RPMI8226 (cell line): ENCODE measurements at regions not wholly inside any gene's neighbourhood (a gene's known extent, or its start where the extent isn't known, plus 50 kb on each side); places are given as distances from the start of the nearest gene placed in this dataset.

Source experiments
- DNase-seq: peaks from one replicate; pipeline ENCODE4 v3.0.0-alpha.2; 2015

- DNase-seq, result no peak
These were observed 134.3 kb downstream of the TLE3 start for GRCh38 chr15:69963385-69963784.

- DNase-seq, result no peak
These were observed 125.9 kb downstream of the TLE3 start for GRCh38 chr15:69971771-69972170.

DNA sequence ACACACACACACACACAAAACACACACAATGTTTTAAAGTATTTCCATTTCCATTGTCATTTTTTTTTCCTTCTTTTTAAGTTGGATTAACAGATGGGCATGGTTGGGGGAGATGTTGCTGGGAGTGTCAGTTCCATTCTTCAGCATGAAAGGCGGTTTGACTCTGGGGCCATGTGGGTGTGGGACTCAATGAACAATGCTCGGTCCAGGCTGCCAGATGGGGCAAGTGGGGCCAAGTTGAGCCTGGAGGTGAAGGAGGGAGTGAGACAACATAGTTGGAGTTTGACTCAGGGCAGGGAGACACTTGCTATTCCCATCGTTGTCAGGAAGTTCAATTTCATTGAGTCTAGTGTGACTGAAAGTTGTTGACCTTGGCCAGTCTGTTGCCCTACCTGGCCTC is 125.3 kb downstream of the TLE3 start:
- no peak for DNase-seq

DNA sequence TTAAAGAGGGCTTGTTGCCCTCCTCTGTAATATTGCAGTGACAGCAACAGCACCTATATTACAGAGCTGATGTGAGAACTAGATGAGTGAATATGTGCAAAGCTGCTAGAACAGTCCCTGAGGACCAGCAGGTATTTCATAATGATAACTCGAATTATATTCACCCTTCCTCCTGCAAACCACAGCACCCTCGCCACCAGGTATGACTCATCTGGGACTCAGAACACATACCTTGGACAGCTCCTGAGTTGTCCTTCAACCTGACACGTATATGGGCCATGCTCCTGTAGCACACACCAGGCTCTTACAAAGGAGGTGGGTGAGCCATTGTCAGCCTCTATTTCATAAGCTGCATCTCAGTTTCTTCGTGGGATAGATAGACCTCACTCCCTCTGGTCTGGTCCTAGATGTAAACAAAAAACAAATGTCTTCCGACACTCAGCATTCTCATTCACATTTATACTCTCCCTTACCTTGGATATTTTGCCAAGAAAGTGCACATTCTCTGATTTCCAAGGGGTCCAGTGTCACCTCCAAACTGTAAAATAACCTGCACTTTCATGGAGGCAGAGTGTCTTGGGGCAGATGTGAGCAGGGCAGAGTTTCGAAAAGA is 124.5 kb downstream of the TLE3 start:
- DNase-seq, result peak; percentile 78

DNA sequence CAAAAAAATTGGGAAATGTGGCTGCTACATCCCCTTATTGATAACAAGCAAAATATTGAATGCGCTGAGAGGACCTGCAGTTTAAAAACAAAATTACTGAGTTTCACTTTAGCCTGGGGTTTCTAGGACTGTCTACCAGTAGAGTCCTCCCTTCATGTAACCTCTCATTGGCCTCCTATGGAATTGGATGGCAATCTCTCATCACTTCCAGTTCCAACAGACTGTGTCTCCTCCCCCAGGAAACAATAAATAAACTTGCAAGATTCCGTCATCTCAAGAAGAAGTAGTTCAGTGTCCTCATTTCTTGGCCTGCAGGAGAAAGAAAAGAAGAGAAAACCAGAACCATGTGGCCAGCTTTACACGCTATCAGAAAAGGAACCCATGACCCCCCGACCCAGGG is 123.8 kb downstream of the TLE3 start:
- no peak for DNase-seq

GRCh38 chr15:69974321-69974720 is 123.4 kb downstream of the TLE3 start:
- no peak for DNase-seq

- DNase-seq, result peak; percentile 89
These were observed 121.2 kb downstream of the TLE3 start for GRCh38 chr15:69976366-69976994.

- DNase-seq, result no peak
These were observed 119.1 kb downstream of the TLE3 start for GRCh38 chr15:69978603-69979002.

DNA sequence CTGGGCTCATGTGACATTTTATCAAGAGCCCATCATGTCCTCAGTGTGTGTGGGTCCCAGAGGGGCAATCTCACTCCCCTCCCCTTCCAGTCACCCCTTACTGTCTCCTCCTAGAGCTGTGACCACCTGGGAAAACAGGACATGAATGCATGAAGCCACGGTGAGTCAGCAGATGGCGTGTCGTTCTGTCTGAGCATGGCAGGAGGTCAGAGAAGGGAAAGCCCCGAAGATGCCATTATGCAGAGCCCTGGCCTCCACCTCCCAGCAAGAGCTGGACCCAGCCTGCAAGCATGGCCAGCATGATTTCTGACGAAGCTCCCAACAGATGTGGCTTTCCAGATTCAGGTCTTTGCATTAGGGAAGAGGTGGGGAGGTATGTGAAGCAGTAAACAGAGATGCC is 118.5 kb downstream of the TLE3 start:
- DNase-seq, result peak; percentile 79

GRCh38 chr15:69979783-69980182 is 117.9 kb downstream of the TLE3 start:
- peak; percentile 91 for DNase-seq

DNA sequence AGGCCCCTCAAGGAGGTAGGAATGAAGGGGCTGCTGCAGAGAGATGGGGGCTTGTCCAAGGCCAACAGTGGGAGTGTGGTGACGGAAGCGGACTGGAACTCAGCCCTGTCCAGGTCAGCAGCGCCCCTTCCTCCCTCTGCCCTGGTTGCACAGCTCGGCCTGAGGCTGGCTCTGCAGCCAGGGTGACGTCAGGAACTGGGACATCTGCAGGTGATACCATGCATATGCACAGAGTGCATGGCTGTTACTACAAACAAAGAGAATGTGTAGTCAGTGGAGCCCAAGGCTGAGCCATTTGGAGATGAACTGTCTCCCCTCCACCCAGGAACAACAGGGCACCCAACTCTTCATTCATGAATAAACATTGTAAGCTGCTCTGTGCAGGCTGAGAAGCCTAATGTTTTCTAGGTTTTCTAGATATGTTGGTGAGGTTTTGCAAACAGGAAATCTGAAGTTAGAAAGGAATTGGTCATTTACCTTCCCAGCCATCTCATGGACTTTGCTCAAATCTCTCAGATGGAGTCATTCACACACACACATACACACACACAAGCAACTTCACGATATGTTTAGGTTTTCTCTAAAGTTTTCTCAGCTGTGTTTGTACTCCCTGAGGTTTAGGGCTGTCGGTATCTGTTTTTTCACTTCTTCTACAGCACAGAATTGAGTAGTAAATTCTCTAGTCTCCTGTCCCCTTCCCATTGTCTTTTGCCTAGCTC is 117.2 kb downstream of the TLE3 start:
- peak; percentile 49 for DNase-seq

- DNase-seq, result no peak
These were observed 115.7 kb downstream of the TLE3 start for GRCh38 chr15:69982037-69982436.

DNA sequence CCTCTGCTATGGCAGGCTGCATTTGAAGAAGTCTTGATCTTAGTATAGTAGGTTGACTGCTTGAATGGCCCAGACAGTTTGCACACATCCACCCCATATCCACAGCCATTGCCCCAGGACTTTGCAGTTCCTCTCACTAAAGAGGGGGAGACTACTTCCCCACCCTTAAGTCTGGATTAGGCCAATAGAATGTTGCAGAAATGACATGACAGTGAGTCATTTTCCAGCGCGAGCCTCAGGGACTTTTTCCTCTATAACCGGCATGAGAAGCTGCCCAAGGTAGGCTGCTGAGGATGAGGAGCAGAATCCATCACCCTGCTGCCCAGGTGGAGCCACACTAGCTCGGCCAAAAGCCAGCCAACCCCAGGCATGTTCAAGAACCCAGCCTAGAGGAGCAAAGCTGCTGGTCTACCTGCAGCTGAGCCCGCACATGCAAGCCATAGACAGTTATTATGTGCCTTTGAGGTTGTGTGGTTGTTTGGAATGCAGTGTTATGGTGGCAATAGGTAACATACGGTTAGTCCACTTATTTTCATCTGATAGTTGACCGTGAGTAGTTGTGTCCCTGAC is 113.9 kb downstream of the TLE3 start:
- DNase-seq, result no peak

DNA sequence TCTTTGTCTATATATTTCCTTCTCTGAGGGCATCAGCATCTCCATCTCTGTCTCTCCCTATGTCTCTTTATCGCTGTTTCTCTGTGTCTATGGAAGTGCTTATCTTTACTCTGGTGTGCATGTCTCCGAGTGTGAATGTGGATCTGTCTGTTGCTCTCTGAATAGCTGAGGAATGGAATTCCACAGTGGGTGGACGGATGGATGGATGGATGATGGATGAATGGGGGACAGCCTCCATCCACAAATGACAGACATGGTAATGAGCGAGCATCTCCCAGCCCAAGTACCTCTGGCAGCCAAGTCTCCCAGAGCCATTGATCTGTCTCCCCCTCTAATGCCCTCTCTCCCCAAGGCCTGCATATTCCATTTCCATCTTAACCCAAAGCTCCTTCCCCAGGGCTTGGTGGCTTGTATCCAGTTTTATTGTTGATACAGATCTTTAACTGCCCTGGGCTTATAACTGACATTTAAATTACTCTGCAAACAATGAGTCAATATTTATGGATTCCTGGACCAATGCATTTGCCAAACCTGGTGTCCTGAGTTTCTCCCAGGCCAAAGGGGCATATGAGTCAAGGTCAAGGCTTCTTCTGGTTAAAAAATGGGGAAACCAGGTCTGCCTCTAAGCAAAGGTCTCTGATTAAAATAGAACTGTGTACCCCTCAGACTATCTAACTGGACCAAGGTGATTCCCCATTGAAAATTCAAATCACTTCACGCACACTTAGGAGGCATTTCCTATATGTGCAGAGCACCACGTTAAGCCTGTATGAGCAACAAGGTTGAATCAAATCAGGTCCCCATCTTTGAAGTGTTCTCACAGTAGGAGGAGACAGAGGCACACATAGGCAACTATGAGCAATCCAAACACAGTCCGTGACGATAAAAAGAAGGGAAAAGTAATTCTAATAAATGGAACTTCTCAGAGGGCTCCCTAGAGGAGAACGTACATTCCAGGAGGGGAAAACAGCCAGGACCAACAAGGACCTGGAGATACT is 109.9 kb downstream of the TLE3 start:
- DNase-seq, result no peak

- DNase-seq, result no peak
These were observed 109.0 kb downstream of the TLE3 start for GRCh38 chr15:69988541-69989225.

DNA sequence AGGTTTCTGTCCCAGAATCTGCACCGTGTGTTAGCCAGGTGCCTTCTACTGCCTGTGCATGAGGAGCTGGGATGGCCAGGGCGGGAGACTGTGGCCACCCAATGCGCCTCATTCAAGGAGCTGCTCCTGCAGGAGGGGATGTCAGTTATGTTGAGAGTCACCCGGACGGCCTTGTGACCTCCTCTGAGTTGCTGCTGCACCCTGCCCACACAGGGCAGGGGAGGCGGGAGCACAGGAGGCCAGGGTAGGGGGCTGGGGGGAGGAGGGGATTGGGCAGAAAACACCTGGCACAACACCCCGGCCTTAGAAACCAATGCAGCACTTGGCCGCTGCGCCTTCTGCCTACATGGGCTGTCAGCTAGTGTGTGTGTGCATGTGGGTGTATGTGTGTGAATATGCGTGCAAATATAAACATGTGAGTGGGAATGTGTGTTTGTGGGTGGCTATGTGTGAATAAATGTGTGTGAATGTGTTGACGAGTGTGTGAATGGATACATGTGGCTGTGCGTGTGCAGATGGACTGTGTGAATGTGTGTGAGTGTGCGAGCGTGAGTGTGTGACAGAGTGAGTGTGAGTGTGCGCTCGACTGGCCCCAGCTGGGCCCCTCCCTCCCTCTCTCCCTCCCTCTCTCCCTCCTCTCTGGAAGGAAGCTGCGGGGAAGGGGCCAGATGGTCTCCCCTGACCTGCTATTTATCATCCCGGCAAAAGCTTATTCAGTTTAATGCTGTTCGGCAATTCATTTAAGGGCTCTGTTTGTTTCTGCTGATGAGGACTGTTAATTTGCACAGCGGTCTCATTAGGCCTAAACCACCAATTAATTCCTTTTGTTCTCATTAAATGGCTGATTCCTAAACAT is 106.9 kb downstream of the TLE3 start:
- DNase-seq, result no peak

DNA sequence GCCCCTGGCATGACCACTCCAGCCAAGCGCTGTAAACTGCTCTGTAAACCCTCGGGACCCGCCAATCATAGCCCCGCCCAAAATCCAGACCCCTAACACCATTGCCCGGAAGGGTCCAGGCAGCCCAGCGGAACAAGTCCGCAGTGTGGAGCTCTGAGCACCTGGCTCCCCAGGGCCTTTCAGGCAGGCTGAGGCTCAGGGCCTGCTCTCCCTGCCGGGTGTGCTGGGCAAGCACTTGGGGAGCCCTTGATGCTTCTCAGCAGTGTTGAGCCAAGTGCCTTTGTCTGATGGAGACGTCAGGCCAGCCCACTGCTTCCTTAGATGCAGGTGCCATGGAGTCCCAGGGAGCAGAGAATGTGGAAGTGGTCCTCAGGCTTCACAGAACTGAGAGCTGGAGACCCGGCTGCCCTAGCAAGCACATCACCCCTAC is 106.2 kb downstream of the TLE3 start:
- DNase-seq, result no peak

DNA sequence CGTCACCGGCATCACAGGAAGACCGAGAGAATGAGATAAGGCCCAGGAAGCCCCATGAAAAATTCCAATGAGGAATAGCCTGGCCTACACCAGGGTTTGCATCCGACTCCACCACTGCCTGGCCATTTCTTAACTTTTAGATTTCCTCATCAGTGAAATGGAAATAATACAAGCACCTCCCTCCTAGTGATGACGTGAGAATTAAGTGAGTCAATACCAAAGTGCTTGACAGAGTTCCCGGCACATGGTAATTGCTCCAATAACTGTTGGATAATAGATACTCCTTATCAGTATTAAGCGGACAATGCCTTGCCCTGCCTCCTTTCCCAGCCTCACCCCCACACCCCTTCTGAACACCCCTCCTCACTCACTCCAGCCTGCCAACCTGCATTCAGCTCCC is 105.4 kb downstream of the TLE3 start:
- DNase-seq, result no peak

DNA sequence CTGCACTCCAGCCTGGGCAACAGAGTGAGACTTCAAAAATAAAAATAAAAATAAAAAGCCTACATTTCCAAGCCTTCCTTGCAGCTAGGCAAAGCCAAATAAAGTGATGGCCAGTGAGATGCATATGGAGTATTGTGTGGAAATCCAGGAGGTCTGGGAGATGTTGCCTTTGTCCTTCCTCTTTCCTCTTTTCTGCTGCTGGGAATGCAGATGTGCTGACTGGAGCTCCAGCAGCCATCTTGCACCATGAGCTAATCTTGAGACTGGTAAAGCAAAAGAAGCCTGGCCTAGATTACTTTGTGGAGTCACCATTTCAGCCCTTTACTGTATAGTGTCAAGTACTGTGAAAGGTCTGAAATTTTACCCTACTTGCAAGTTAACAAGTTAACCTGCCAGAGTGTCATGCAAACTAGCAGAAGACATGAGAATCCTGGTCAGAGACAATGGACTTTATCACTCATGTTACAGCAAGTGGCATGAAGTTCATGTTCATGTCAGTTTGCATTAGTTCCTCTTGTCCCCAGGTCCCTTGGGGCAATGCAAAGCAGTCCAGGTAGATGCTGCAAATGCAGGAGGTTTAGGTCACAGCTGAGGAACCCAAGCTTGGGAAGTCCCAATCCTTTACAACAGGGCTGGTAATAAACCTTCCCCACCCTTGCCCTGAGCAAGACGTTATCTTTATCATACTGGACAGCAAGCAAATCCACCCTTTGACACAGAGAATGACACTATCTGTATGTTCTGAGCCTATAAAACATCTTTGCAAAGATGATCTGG is 103.1 kb downstream of the TLE3 start:
- no peak for DNase-seq
